Endothelial cell of umbilical vein (primary cell): ENCODE measurements at regions not wholly inside any gene's neighbourhood (a gene's known extent, or its start where the extent isn't known, plus 50 kb on each side); places are given as distances from the start of the nearest gene placed in this dataset.

Experiments used
- BruUV-seq: library from RNA; stranded (reverse); fragments of 400-500 nt; replicated peaks from 2 replicates; lab custom pipeline; 2021; lab: Mats Ljungman, UMichigan
- CTCF ChIA-PET: fragments of 300-600, 350-600 bp; sonication (Branson Sonifier 250); formaldehyde crosslinking; loops from one replicate; lab custom pipeline; 2021; ENCODE audit warnings: antibody characterized with exemption, inconsistent platforms; lab: Charles Lee
- POLR2A ChIA-PET: fragments of 300-600, 350-600 bp; sonication (Branson Sonifier 250); formaldehyde crosslinking; loops from one replicate; lab custom pipeline; 2021; ENCODE audit warnings: antibody characterized with exemption, inconsistent platforms; lab: Charles Lee
- DNase-seq: peaks from one replicate; pipeline ENCODE4 v3.0.0-alpha.2; 2011; ENCODE audit warnings: low read depth, low spot score
- FAIRE-seq: peaks from 2 replicates; lab custom pipeline; 2011; peaks lifted over from hg19 to GRCh38; lab: Jason Lieb, UNC
- H2AFZ ChIP-seq: 2 replicates; pipeline ENCODE4 v1.6.0; 2012; ENCODE audit warnings: low read depth, low read length, control low read depth, inconsistent platforms
- H3K27ac ChIP-seq: 2 replicates; pipeline ENCODE4 v1.5.1; 2011; ENCODE audit warnings: low read depth, mild to moderate bottlenecking, control low read depth, low read length, moderate library complexity; ENCODE audit not compliant: insufficient read depth
- H3K27me3 ChIP-seq, 2 experiments: 2 replicates each; pipeline versions ENCODE4 v1.6.0 to v1.6.1; 2011; ENCODE audit warnings: low read length in 2 of 2, mixed read lengths in 1 of 2; ENCODE audit not compliant: control insufficient read depth in 2 of 2, insufficient read depth in 2 of 2
- H3K36me3 ChIP-seq, 2 experiments: 2 replicates in 1 of 2; 3 replicates in 1 of 2; pipeline ENCODE4 v1.5.1; 2011; ENCODE audit warnings: low read length in 2 of 2, mild to moderate bottlenecking in 1 of 2, moderate library complexity in 1 of 2; ENCODE audit not compliant: control insufficient read depth in 2 of 2, insufficient read depth in 2 of 2; ENCODE audit errors: extremely low read depth in 1 of 2
- H3K4me1 ChIP-seq: 3 replicates; pipeline ENCODE4 v1.5.1; 2011; ENCODE audit warnings: mild to moderate bottlenecking, low read length; ENCODE audit not compliant: control insufficient read depth, insufficient read depth; ENCODE audit errors: extremely low read depth
- H3K4me2 ChIP-seq: 2 replicates; pipeline ENCODE4 v1.6.1; 2011; ENCODE audit warnings: low read length, control low read depth, mixed read lengths; ENCODE audit not compliant: insufficient read depth
- H3K4me3 ChIP-seq, 3 experiments: fragments of 200-600 bp in 1 of 3; sonication (generic), shearing (Covaris generic) in 1 of 3; replicated peaks in 1 of 3; 2 replicates each; pipeline ENCODE4 v1.5.1; 2011 to 2016; ENCODE audit warnings: control low read depth in 3 of 3, low read length in 3 of 3, mild to moderate bottlenecking in 2 of 3, inconsistent platforms in 1 of 3, low read depth in 1 of 3, moderate library complexity in 1 of 3; ENCODE audit not compliant: insufficient read depth in 1 of 3
- H3K79me2 ChIP-seq: 2 replicates; pipeline ENCODE4 v1.6.0; 2012; ENCODE audit warnings: low read length, inconsistent platforms; ENCODE audit not compliant: control insufficient read depth, insufficient read depth
- H3K9ac ChIP-seq: replicated peaks from 2 replicates; pipeline ENCODE3; 2011; ENCODE audit warnings: low read length, control low read depth; ENCODE audit not compliant: insufficient read depth; ENCODE audit errors: extremely low read depth
- H3K9me1 ChIP-seq: replicated peaks from 3 replicates; pipeline ENCODE4 v1.6.0; 2011; ENCODE audit warnings: mild to moderate bottlenecking, low read length; ENCODE audit not compliant: control insufficient read depth, insufficient read depth; ENCODE audit errors: extremely low read depth
- H3K9me3 ChIP-seq: replicated peaks from 2 replicates; pipeline ENCODE4 v1.5.1; 2012; ENCODE audit warnings: low read length, inconsistent platforms; ENCODE audit not compliant: control insufficient read depth, insufficient read depth
- H4K20me1 ChIP-seq: replicated peaks from 2 replicates; pipeline ENCODE3; 2011; ENCODE audit warnings: mild to moderate bottlenecking, low read length; ENCODE audit not compliant: control insufficient read depth, insufficient read depth; ENCODE audit errors: extremely low read depth
- EZH2 ChIP-seq: IDR thresholded peaks from 2 replicates; pipeline ENCODE4 v1.6.1; 2012; ENCODE audit warnings: borderline replicate concordance, low read depth, mild to moderate bottlenecking, moderate library complexity, low read length, inconsistent platforms; ENCODE audit not compliant: severe bottlenecking
- FOS ChIP-seq: IDR thresholded peaks from 2 replicates; pipeline ENCODE4 v1.6.1; 2011; ENCODE audit warnings: mild to moderate bottlenecking, low read length, moderate library complexity, borderline replicate concordance; ENCODE audit not compliant: insufficient read depth
- GATA2 ChIP-seq: IDR thresholded peaks from 2 replicates; pipeline ENCODE4 v1.7.0; 2011; ENCODE audit warnings: low read depth, mild to moderate bottlenecking, moderate library complexity, mixed read lengths, low read length; ENCODE audit not compliant: insufficient read length, insufficient read depth
- JUN ChIP-seq: IDR thresholded peaks from 2 replicates; pipeline ENCODE4 v1.6.1; 2011; ENCODE audit warnings: borderline replicate concordance, low read depth; ENCODE audit not compliant: insufficient read length, insufficient read depth
- MYC ChIP-seq: IDR thresholded peaks from one replicate; pipeline ENCODE4 v1.6.1; 2011; ENCODE audit warnings: mild to moderate bottlenecking, low read depth, low read length
- POLR2A ChIP-seq: IDR thresholded peaks from 2 replicates; pipeline ENCODE4 v1.6.1; 2012; ENCODE audit warnings: low read depth, mild to moderate bottlenecking, control low read depth, low read length
- POLR2AphosphoS5 ChIP-seq: IDR thresholded peaks from 2 replicates; pipeline ENCODE4 v1.6.1; 2012; ENCODE audit warnings: low read depth, mild to moderate bottlenecking, control low read depth, low read length, moderate library complexity; ENCODE audit not compliant: insufficient read depth
- dilution Hi-C: fragments of 300-500 bp; cut with MboI; formaldehyde crosslinking; loops from one replicate; pipeline ENCODE4 v1.15.0; 2019; ENCODE audit warnings: low sequenced_read_pairs; ENCODE audit not compliant: extremely low pct_ligation_motif_present
- intact Hi-C: fragments of 100-400 bp; cut with micrococcal nuclease; formaldehyde crosslinking; loops from one replicate; pipeline ENCODE4 v1.10.0; 2022
- TF ChIP-seq, protein P1 (sequence below): IDR thresholded peaks from 2 replicates; pipeline ENCODE4 v1.6.1; 2011; ENCODE audit not compliant: insufficient read depth, insufficient read length
- TF ChIP-seq, protein P2 (sequence below), 2 donors: IDR thresholded peaks; 1 replicate in 1 of 2; 2 replicates in 1 of 2; pipeline ENCODE4 v1.5.1; 2011; ENCODE audit warnings: low read length in 2 of 2, mild to moderate bottlenecking in 2 of 2, moderate library complexity in 2 of 2, control low read depth in 1 of 2, inconsistent platforms in 1 of 2, low read depth in 1 of 2; ENCODE audit not compliant: insufficient read depth in 1 of 2; ENCODE audit errors: extremely low read depth in 1 of 2

DNA sequence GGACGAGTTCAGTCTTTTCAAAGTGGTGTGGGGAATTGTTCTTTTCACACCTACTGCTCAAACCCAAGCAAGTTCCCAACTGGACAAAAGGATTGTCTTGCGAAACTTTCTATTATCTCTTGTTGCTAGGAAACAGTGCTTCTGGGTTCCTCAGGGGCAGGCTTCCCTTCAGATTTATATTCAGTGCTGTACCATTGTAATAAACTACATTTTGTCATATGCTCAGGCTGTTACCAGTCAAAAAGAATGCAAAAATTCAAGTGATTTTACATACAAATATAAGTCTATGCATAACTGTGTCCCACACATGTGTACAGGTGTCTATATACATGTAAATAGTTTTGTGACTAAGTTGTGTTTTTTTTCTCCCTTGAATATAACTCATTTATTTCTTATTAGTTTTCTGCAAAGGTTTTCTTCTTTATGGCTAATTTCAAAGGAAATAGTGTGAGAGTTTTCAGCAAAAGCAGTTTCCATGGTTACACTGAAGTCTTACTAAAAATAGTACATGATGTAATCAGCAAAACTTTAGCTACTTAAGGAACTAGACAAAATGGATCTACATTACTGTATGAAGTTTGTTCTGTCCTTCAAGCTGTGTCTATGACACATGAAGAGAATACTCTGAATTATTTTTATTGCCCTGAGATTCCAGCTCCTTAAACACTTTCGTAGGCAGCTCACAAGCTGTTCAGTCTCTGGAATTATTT is 430.2 kb upstream of the TMPO start:
- DNase-seq (no peak), FAIRE-seq (no peak)
- CTCF ChIA-PET = no interaction called here
- H3K9ac ChIP-seq = no peak overlapping the region
- H3K4me3 ChIP-seq = no peak overlapping the region
- H3K9me1 ChIP-seq = no peaks in the 10 kb centered on the region
- H3K4me2 ChIP-seq = no peak overlapping the region
- intact Hi-C loops (no loop called here), dilution Hi-C loops (no loop called here)
- H3K27ac ChIP-seq = no peak overlapping the region
- no peaks in the 10 kb centered on the region for H3K79me2 ChIP-seq
- no TSS peak for BruUV-seq
- no peaks in the 10 kb centered on the region for H3K9me3 ChIP-seq
- H4K20me1 ChIP-seq = no peaks in the 10 kb centered on the region
- no peak overlapping the region for H2AFZ ChIP-seq
- no peaks in the 10 kb centered on the region for H3K4me1 ChIP-seq
- H3K27me3 ChIP-seq = no peaks in the 10 kb centered on the region
- POLR2A ChIA-PET = no interaction called here
- TF ChIP-seq, protein P1, sequence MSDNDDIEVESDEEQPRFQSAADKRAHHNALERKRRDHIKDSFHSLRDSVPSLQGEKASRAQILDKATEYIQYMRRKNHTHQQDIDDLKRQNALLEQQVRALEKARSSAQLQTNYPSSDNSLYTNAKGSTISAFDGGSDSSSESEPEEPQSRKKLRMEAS = no peak
- no peak for TF ChIP-seq EZH2
- TF ChIP-seq, protein P2, sequence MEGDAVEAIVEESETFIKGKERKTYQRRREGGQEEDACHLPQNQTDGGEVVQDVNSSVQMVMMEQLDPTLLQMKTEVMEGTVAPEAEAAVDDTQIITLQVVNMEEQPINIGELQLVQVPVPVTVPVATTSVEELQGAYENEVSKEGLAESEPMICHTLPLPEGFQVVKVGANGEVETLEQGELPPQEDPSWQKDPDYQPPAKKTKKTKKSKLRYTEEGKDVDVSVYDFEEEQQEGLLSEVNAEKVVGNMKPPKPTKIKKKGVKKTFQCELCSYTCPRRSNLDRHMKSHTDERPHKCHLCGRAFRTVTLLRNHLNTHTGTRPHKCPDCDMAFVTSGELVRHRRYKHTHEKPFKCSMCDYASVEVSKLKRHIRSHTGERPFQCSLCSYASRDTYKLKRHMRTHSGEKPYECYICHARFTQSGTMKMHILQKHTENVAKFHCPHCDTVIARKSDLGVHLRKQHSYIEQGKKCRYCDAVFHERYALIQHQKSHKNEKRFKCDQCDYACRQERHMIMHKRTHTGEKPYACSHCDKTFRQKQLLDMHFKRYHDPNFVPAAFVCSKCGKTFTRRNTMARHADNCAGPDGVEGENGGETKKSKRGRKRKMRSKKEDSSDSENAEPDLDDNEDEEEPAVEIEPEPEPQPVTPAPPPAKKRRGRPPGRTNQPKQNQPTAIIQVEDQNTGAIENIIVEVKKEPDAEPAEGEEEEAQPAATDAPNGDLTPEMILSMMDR (IDR thresholded peaks at IDR 0.05; ENCODE audit: extremely low read depth in 1 of 2, insufficient read depth in 1 of 2, low read depth in 1 of 2, low read length in 2 of 2) = no peak
- TF ChIP-seq POLR2A = no peak
- TF ChIP-seq MYC = no peak
- no peak for TF ChIP-seq POLR2AphosphoS5
- TF ChIP-seq GATA2 = no peak
- TF ChIP-seq JUN = no peak
- TF ChIP-seq FOS = no peak
- no peaks in the 10 kb centered on the region for H3K36me3 ChIP-seq
